Urothelium cell line (cell line): ENCODE measurements at regions not wholly inside any gene's neighbourhood (a gene's known extent, or its start where the extent isn't known, plus 50 kb on each side); places are given as distances from the start of the nearest gene placed in this dataset.
A peak's percentile ranks its signal among the peaks of the same experiment; 100 is the strongest.

ENCODE experiments used
- DNase-seq: peaks from one replicate; pipeline ENCODE4 v3.0.0; 2011; ENCODE audit warnings: low spot score, mixed read lengths
- FAIRE-seq: peaks from 2 replicates; lab custom pipeline; 2011; peaks lifted over from hg19 to GRCh38; lab: Jason Lieb, UNC

DNA sequence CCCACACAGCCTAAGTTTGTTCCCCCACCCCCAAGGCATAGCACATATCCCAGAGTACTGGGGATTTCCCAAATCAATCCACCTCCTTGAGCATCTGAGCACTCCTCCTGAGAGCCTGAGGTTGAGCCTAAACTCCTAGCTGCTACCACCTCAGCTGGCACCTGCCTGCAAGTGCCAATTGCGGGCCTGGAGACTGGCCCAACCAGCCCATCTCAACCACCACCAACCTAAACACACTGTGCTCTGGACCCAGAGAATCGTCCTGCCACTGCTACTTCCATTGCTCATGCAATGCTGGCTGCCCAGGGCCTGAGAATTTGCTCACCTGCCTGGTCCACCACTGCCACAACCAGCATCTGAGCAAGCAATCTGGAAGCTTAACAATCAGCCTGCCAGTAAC lies 177.1 kb downstream of the FGF13 start:
- DNase-seq: no peak
- no peak for FAIRE-seq

DNA sequence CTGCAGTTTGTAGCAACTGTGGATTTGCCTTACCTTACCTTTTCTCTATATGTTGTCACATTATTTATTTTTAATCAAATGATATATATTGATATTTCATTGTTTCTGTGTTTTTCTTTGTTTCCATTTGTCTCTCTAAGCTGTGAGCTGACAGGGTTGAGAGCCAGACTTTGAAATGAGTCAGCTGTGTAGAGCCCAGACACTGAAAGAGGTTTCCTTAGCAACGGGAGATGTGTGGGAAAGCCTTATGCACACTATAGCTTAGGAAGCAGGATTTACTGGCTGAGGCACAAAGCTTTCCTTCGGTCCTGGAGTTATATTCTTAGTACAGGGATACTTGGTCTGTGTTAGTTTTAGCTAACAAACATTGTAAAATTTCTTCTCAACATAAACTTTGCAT lies 192.2 kb downstream of the FGF13 start:
- FAIRE-seq (no peak), DNase-seq (peak; percentile 2)

DNA sequence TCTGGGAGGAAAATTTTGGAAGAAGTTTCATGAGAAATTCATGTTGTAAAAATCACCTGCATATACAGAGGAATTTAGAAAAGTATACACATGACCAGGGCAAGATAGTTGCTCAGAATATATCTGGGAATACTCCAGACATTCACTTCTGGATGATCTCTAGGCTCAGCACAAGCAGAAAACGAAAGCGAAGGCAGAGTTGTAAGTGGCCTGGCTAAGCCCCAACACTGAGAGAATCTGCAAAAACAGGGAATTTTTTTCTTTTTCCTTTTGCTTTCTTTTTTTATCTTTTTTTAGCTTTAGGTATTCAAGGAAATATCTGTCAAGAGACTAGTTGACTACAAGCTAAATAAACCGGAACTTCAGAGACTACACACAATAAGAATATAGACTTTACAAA lies 207.2 kb downstream of the FGF13 start:
- no peak for FAIRE-seq
- no peak for DNase-seq

DNA sequence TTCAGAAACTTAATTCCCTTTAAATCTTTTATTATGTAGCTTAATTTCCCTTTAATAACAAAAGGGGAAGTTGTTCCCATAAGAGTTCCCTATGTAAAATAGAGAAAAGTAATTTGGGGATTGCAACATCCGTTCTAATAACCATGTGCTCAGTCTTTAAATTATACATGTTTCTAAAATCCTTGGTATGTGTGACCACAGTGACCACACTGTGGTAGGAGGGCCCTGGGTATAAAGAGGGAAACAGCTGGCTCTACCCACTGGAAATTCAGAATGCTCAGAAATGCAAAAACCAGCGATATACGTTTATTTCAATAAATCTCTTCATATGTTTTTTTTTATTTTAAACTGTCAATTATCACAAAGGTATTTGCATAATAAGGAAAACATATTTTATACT lies 219.1 kb downstream of the FGF13 start:
- DNase-seq (peak; percentile 1), FAIRE-seq (no peak)

DNA sequence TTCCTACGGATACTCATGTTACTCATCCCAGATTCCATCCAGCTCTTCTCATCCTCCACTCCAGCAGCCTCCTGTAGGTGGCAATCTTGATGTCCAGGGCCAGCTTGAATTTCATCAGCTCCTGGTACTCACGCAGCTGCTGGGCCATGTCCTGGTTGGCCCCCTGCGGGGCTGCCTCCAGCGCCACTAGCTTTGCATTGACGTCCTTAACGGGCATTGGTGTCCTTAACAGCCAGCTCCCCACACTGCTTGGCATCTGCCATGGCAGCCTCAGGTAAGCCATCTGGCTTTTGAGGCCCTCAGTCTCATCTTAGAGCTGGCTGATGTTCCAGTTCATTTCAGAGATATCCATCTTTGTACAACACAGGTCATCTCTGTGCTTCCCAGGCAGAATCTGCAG lies 223.7 kb downstream of the FGF13 start:
- DNase-seq (no peak), FAIRE-seq (no peak)

DNA sequence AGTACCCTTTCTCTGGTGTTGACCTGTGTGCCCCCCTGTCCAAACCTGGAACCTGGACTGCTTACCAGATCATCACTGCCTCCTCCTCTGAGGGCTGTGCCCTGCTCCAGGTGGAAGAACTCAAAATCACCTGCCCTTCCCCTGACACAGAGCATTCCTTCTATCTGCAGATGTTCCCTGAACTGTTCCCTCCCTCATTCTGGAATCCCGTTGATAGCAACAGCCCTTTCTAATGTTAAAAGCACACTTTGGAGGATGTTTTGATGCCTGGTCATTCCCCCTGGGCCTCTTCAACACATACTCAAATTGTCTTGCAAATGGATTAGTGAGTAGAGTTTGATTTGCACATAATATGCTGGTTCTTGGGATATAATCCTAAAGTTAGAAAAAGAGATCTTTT lies 225.8 kb downstream of the FGF13 start:
- FAIRE-seq: no peak
- no peak for DNase-seq

DNA sequence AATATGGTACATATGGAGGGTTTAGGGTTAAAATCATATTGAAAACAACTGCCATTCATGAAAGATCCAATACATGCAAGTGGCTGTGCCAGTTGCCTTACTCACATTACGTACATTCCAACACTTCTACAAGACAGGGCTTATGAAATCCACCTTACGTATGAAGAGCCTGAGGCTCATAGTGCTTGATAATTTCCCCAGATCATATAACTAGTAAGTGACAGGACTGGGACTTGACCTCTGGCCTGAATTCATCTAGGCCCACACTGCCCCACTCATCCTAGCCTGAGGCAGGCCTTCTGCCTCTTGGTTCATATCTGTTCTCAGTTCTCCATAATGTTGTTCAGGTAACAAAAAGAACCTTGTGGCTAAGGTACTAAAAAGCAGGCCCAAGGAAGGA lies 226.3 kb downstream of the FGF13 start:
- FAIRE-seq (no peak), DNase-seq (no peak)

DNA sequence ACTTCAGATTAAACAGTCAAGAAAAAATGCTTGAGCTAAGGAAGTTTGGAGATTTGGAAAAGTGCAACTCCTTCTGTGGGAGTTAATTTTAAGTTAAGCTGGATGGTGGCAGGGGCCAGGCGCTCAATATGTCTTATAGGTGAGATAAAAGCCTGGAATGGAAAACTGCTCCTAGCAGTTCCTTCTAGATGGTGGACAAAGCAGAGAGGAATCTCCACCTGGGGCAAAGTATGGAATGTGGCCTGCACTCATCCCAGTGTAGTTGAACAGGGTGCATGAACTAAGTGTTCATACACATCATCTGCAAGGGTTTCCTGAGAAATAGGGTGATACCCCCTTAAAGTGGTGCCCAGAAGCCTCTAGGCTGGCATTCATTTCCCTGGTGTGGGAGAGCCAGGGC lies 227.1 kb downstream of the FGF13 start:
- FAIRE-seq (no peak), DNase-seq (no peak)

DNA sequence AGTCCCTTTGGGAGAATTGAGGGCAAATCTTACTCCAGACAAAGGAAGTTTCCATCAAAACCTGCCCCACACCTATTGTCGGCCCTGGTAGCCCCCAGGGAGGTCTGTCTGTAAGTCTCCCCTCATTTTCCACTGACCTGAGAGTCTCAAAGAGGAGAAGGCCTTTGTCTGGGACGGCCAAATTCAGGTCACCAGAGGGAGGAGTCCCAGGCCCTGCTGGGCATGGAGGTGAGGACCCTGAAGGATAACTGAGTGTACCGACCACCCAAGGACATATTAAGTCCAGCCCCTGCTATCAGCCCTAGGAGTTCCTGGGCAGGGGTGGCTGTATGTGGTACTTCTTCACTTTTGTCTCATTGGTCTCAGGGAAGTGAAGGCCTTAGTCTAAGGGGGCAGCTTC lies 229.9 kb downstream of the FGF13 start:
- FAIRE-seq: no peak
- no peak for DNase-seq

DNA sequence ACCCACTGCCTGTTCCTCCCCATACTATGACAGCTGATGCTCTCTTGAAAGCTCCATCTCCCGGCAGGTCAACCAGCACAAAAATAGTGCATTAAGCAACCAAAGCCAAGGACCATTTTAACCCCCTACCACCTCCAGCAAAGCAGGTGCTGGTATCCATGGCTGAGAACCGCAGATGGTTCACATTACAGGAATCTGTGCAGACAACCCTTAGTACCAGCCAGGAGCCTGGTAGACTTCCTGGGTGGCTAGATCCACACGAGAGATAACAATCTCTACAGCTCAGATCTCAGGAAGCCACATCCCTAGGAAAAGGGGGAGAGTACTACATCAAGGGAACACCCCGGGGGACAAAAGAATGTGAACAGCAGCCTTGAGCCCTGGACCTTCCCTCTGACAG lies 248.0 kb downstream of the FGF13 start:
- no peak for DNase-seq

More for the DNA sequence above, 248.0 kb downstream of the FGF13 start:
- no peak for FAIRE-seq
